ENCODE measurements at regions not wholly inside any gene's neighbourhood (a gene's known extent, or its start where the extent isn't known, plus 50 kb on each side); places are given as distances from the start of the nearest gene placed in this dataset.
"Not testable (repeated sequence)": the region's sequence is repeated elsewhere in the genome, so short reads cannot be mapped to it uniquely, and the experiment has no call there.

DNA sequence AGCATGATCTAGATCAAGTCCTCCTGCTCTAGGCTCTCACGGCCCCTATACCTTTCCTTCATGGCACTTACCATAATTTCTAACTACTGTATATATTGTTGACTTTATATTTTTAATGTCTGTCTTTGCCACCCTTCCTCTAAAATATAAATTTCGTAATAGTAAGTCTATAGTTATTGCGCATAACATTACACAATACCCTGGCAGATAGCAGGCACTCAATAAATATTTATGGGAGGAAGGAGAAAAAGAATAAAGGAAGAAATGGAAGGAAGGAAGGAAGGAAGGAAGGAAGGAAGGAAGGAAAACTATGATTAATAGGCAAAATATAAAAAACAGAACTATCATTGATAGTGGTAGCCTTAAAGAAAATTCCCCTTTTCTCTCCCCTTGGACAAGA lies 190.3 kb upstream of the LMCD1 start:
- no peak for DNase-seq (ENCODE audit: low read depth)

DNA sequence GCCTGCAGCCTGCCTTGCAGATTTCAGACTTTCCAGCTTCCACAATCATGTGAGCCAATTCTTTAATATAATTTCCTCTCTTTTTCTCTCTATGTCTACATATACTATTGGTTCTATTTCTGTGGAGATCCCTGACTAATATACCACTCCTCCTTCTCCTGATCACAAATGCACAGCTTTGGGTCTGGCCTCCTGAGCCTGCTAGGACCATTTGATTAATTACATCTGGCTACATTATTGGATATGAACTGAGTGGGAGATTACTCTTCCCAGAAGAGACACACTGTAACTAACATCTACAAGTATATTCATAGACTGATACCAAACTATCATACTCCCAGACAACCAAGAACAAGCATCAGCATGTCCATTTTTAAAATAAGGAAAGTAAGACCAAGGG lies 188.9 kb upstream of the LMCD1 start:
- DNase-seq (ENCODE audit: low read depth) = no peak

DNA sequence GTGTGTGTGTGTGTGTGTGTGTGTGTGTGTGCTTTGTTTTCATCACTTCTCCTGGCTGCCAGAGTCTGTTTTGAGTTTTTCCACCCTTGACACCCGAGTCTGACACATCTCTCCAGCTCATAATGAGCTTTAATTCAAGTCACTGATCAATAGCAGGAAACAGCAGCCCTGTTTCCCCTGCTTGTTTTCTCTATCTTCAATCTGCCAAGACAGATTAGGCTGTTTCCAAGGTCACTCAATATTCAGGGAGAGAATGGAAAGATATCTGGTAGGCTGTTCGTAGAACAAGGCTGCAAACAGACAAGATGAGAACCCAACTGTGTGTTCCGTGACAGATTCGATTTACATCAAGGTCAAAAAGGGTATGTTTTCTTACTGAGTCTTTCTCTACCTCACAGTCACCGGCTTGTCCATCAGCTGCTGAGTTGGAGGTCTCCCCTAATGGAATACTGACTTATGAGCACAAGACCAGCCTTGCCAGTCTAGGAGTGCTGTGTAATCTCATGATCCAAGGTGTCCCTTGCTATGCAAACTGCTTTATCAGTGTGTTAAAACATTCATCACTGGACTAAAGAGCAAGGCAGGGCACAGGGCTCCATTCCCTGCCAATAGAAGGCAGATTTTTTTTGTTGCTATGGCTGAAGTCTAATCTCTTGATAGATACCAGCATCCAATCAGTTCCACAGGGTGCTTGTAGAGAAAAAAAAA lies 187.9 kb upstream of the LMCD1 start:
- DNase-seq (ENCODE audit: low read depth) = no peak

DNA sequence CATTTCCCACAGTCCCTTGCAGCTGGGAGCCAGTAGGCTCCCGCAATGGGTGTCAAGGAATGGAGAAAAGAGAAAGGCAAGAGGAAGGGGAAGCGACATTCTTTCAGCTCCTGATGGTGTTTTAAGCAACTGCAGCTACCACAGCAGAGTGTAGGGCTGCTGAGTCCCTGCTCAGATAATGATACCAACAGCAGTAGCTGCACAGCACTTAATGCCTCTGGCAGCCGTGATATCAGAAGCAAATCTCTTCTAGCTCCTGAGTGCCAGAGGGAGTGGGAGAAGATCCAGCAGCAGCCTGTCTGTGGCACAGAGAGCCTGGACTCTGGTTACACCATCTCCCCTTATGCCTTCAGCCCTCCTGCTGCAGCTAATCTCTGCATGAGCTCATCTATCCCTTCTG lies 186.1 kb upstream of the LMCD1 start:
- DNase-seq (ENCODE audit: low read depth) = not testable (repeated sequence)

DNA sequence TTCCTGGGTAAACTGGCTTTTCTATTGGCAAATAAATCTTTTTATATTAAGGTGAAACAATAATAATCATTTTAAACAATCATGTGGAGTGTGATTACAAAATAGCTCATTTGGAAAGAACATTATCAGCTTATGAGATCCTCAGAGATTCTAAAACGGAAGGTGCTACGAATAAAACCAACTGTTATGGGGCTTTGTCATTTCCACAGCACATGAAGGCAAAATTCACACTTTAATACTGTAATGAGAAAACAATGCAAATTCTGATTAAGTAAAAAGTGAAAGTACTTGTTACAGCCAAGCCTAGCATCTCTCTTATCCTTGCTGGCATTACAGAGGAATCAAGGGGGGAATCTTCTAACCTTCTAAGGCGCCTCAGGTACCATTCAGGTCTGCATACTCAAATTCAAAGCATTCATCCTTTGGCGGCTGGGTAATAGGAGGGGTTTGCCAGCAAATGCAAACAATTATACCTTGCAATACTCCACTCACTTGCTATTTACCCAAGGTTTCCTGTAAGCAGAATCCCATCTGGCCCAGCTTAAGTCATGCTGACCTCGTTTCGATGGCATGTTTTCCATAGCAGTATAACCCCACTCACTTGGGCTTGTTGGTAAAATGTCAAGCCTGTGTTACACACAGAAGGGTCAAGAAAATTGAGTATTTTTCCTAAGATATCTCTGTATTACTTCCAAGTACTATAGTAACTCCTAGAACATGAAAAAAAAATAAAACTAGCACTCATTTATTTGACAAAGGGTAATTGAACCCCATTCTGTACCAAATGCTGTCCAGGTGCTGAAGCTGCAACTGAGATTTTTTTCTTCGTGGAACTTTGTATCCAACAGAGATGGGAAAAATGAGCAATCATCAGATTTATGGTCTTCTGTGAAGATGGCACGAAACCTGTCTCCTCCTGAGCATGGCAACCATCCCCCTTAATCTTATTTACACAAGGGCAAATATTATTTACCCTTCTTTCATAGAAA lies 183.7 kb upstream of the LMCD1 start:
- DNase-seq (ENCODE audit: low read depth) = peak; percentile 68

DNA sequence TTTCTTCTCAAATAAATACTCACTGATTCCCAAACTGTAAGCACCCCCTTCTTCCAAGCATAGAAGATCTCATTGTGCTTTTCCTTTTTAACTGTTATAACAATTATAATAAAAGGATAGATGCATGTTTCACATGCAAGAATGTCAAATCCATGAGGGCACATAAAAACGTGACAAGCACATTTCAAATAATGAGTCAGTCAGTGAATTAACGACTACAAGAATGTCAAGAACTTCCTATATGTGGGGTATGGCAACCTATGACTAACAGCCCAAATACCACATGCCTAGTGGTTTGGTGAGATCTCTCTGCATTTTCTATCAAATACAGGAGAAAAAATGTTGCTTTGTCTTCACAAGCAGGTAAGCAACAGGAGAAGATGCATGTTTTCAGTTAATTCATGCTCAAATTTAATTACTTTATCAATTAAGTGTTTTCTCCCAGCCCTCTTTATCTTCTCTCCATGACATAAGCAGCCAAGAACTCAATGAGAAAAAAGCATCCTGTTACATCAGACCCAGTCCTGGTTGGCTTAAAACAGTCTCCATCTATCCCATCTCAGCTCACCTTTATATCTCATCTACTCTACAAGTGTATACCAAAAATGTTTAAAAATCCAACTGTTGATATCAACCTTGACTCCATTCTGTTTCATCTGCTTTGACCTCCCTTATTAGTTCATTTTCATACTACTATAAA lies 181.5 kb upstream of the LMCD1 start:
- peak; percentile 91 for DNase-seq (ENCODE audit: low read depth)

DNA sequence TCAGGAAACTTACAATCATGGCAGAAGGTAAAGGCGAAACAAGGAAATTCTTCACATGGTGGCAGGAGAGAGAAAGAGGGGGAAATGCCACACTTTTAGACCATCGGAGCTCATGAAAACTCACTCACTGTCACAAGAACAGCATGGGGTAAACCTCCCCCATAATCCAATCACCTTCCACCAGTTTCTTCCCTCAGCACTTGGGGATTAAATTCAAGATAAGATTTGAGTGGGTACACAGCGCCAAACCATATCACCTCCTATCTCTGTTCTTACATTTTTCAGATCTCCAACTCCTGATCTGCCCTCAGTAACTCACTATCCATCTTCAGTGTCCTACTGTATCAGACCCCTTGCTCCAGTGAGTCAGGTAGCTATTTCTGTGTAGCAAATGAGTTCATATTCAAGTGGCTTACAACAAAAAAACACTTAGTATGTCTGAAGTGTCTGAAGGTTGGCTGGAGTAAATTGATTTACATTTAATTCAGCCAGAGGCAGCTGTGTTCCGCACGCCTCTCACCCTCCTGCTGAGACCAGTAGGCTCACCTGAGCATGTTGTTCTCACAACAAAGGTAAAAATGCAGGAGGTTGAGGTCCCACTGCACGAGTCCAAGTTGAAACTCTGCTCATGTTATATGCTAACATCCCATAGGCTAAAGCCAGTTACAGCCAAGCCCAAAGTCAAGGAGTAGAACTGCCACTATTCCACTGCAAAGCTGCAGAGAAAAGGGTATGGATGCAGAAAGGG lies 180.7 kb upstream of the LMCD1 start:
- no peak for DNase-seq (ENCODE audit: low read depth)

DNA sequence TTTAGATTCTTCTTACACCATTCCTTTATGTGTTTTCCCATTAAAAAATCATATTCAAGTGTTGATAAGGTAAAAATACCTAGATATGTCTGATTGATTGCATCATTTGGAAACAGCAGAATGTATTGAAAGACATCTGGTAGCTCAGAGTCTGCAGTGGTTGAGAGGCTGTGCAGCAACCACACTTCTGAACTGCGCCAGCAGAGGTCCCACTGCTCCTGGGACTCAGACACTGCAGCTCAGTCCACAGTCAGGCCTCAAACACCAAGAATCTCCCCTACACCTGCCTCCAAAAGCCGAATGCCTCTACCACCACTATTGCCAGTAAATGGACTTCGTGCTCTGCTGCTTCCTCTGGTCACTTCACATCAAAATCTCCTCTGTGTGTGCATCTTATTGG lies 176.9 kb upstream of the LMCD1 start:
- DNase-seq (ENCODE audit: low read depth) = peak; percentile 54

DNA sequence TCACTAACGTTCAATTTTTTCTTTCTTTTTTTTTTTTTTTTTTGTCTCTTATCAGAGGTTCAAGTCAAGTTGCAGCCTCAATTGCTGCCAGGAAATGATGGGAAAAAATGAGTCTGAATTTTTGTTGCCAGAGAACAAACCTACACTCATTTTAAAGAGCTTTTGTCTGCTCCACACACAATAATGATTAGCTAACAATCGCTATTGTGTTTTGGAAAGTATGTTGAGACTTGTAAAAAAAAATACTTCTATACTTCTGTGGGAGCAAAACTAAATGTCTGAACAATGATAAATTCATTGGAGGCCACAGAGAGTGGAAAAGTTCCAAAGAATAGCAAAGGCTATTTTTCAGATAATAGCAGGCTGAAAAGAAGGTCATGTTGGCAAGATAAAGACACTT lies 176.3 kb upstream of the LMCD1 start:
- no peak for DNase-seq (ENCODE audit: low read depth)

DNA sequence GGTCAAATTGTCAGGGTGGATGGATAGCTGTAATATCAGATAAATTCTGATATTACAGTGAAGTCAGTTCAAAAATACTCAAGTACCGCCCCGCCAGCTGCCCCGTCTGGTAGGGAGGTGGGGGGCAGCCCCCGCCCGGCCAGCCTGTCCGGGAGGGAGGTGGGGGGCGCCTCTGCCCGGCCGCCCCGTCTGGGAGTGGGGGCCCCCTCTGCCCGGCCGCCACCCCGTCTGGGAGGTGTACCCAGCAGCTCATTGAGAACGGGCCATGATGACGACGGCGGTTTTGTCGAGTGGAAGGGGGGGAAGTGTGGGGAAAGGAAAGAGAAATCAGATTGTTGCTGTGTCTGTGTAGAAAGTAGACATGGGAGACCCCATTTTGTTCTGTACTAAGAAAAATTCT lies 175.8 kb upstream of the LMCD1 start:
- not testable (repeated sequence) for DNase-seq (ENCODE audit: low read depth)

DNA sequence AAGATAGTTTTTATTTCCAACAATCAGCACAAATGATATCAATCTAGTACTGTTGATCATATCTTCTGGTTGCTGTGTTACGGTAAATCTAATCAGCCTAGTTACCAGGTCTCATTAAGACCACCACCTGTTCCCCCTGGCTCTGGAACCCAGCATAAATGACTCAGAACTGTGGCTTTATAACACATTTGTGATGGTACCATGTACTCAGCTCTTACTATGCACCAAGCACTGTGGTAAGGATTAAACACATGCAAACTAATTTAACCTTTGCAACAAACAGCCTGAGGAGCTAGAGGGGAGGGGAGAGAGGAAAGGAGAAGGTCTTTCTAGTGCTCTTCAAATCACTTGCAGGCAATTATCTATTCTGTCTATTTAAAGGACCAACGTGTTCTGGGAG lies 173.9 kb upstream of the LMCD1 start:
- DNase-seq (ENCODE audit: low read depth) = no peak

DNA sequence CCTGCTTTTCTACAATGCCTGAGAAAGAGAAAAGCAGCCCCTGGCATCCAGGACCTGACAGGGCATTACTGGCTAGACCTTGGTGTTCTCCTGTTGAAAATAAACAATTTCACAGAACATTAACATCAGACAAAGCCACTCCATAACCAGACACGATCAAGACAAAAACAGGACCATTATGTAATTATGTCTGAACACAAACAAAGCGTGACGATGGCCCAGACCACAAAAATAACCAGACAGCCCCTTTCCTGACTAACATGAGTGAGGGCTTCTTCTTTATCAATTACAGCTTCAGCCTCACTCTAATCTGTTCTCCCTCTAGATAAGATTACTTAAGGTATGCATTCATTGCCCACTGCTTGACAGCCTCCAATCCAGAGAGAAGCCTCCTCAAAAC lies 172.7 kb upstream of the LMCD1 start:
- no peak for DNase-seq (ENCODE audit: low read depth)

DNA sequence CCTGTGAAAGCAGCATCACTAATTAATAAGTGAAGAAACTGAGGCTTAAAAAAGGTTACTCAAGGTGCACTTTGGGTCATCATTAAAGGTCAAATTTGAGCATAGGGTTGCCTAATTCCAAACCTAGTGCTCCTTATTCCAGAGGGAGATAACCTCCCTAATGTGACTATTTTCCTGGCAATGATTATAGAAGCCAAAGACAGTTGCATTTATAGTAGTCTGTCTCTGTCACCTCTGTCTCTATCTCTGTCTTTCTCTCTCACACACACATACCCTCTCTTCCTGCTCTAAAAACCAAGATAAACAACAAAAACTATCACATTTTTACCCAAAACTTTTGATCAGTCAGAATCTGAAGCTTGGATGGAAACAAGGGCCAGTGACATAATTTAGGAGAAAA lies 172.0 kb upstream of the LMCD1 start:
- no peak for DNase-seq (ENCODE audit: low read depth)

DNA sequence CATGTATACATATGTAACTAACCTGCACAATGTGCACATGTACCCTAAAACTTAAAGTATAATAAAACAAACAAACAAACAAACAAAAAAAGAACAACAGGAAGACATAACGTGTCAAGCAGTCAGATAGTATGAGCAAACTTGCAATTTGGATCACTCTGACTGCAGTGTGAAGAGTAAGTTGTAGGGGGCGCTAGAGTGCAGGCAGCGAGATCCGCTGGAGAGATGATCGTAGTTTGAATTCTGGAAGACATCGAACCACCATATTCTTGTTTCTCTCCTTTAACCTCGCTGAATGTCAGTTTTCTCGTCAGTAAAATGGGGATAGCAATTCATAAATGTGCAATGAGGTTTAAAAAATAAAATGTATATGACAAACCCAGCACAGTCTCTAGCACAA lies 165.2 kb upstream of the LMCD1 start:
- DNase-seq (ENCODE audit: low read depth) = no peak

DNA sequence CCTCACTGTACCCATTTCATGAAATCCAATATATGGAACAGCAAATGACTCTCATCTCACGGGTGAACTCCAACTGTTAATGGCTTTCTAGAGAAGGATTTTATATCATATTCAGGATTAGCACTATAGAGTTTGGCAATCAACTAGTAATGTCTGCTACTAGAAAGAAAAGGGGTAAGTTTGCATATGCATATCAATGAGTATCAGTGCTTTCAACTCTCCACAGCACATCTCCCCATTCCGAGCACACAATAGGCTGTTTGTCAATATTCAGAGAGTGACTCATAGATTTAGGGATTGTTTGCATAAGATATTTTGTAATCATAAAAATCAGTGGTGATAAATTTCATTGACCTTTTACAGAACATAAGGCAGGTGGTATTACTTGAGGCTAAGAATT lies 163.2 kb upstream of the LMCD1 start:
- DNase-seq (ENCODE audit: low read depth) = no peak

DNA sequence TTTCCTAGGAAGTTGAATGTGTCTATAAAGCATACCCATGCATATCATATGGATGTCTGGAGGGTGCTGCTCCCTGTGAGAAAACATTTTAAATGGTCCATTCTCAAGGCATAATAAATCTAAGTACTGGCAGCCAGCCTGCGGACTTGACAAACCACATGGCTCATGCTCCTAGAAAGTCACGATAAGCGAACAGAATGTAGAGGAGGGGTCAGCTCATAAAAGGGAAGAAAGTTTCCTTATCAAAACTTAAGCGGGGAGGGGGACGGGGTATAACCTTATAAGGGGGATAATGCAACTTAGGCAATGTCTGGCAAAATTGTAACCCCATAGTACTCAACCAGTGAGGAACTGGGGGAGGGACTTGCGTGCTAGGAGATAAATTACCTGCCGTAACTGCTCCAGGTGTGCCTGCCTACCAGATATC lies 159.8 kb upstream of the LMCD1 start:
- DNase-seq (ENCODE audit: low read depth) = peak; percentile 8

DNA sequence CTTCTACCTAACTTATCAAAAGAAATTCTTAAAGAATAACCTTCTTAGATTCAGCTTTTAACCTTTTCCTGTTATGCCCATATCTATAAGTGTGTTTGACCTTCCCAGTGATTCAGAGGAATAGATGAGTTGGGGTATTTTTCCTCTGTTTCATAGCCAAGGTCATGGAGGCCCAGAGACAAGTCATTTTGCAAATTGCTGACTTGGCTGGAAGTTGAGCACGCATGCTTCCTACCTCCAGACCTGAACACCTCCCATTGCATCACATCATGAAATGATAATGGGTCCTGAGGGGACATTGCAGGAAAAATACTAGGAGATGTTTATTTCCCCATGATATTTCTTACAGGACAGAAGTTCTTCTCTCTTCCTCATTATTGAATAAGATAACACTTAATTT lies 158.6 kb upstream of the LMCD1 start:
- DNase-seq (ENCODE audit: low read depth) = no peak

DNA sequence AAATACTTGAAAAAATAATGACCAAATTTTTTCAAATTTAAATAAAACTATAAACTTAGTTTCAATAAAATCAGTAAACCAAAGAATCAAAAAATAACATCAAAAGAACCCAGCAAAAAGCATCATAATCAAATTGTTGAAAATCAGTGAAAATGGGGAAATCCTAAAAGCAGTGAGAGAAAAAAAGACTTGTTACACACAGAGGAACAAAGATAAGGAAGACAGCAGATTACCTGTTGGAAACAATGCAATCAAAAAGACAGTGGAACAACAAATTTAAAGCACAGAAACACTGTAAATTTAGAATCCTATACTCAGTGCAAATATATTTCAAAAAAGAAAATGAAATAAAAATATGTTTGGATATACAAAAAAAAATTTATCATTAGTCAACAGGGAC lies 156.2 kb upstream of the LMCD1 start:
- DNase-seq (ENCODE audit: low read depth) = no peak

DNA sequence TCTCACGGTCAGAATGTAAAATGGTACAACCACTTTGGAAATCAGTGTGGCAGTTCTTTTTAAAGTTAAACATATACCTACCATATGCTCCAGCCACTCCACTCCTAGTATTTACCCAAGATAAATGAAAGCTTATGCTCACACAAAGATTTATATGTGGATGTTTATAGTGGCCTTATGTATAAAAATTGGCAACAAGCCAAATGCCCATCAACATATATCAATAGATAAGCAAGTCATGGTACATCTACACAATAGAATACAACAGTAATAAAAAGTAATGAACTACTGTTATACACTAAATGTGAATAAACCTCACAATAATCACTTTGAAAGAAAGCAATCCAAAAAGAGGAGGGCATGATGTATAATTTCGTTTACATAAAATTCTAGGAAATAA lies 153.5 kb upstream of the LMCD1 start:
- DNase-seq (ENCODE audit: low read depth) = no peak

DNA sequence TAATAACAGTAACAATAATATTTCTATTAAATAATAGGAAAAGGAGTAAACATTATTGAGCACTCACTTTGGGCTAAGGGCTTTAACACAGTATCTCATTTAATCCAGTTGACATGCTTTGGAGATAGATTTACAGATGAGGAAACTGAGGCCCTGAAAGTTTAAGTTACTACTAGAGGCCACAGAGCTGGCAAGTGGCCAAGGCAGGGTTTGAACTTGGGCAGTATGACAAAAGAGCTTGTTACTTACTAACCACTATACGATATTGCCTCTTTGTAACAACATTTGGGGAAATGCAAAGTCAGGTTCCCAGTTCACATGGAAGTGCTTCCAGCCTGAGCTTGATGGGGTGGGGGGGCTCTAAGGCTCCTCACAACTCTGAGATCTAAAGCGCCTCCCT lies 149.1 kb upstream of the LMCD1 start:
- no peak for DNase-seq (ENCODE audit: low read depth)

DNA sequence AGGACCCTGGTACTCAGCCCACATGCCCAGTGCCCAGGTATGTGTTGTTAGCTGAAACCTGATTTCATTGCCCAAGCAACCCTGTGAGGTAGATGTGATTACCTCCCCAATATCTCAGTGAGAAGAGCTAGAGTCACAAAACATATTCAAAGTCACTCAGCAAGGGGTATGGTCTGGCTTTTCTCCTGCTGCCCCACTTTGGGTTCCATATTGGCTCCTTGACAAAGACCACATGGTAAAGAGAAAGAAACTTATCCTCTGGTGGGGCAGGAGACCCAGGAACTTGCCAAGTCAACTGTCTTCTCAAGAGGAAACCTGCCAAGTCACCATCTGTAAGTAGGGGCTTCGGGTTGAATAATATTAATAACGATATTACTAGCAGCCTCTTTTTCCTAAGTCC lies 148.3 kb upstream of the LMCD1 start:
- DNase-seq (ENCODE audit: low read depth) = no peak

DNA sequence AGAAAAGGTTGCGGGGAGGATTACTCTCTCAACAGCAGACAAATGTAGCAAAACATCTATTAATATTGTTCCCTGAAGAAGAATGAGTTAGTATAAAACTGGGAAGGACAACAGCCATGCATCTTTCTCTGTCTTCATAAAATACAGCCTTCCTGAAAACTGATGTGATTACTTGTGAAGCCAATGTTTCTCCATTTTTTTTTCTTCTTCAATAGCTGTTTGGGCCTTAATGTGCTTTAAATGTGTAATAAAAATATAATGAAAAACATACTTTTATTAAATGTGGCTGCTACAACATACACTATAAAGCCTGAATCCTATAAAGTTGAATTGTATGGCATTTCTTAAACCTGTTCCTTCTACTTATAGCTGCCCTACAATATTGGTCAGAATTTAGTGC lies 146.3 kb upstream of the LMCD1 start:
- no peak for DNase-seq (ENCODE audit: low read depth)

All from EH (cell line).